Heart left ventricle (tissue), 16 donors: ENCODE measurements at regions not wholly inside any gene's neighbourhood (a gene's known extent, or its start where the extent isn't known, plus 50 kb on each side); places are given as distances from the start of the nearest gene placed in this dataset.

Source experiments
- ATAC-seq, 4 donors: fragments of 200-7000 bp; cut with Tn5 transposase; one replicate each; pipeline ENCODE4 v1.9.1; 2020 to 2022; ENCODE audit warnings: moderate library complexity in 4 of 4, mild to moderate bottlenecking in 3 of 4, moderate number of reproducible peaks in 1 of 4
- DNase-seq, 5 donors: peaks; one replicate each; pipeline ENCODE4 v3.0.0-alpha.2; 2020
- H3K27ac ChIP-seq, 12 donors: fragments of 200-600 bp; sonication (generic) in 4 of 12; one replicate each; pipeline versions ENCODE4 v1.5.0 to v1.8.0; 2016 to 2022; ENCODE audit warnings: mild to moderate bottlenecking in 2 of 12
- H3K27me3 ChIP-seq, 9 donors: fragments of 200-600 bp; sonication (generic) in 2 of 9; one replicate each; pipeline versions ENCODE4 v1.5.1 to v1.8.0; 2016 to 2022; ENCODE audit warnings: mild to moderate bottlenecking in 3 of 9
- H3K36me3 ChIP-seq, 9 donors: fragments of 200-600 bp; sonication (generic) in 2 of 9; one replicate each; pipeline versions ENCODE4 v1.5.0 to v1.8.0; 2018 to 2022; ENCODE audit warnings: mild to moderate bottlenecking in 2 of 9
- H3K4me1 ChIP-seq, 12 donors: fragments of 200-600 bp; sonication (generic) in 4 of 12; one replicate each; pipeline versions ENCODE4 v1.5.0 to v1.8.0; 2016 to 2022; ENCODE audit warnings: mild to moderate bottlenecking in 3 of 12
- H3K4me3 ChIP-seq, 12 donors: fragments of 200-600 bp; sonication (generic) in 4 of 12; one replicate each; pipeline versions ENCODE4 v1.5.0 to v1.8.0; 2017 to 2022; ENCODE audit warnings: mild to moderate bottlenecking in 9 of 12, moderate library complexity in 4 of 12
- H3K9me3 ChIP-seq, 12 donors: fragments of 200-600 bp; sonication (generic) in 4 of 12; one replicate each; pipeline versions ENCODE4 v1.5.0 to v1.8.0; 2016 to 2022; ENCODE audit warnings: mild to moderate bottlenecking in 1 of 12
- CTCF ChIP-seq, 12 donors: fragments of 200-600 bp; sonication (generic) in 4 of 12; IDR thresholded peaks; one replicate each; pipeline versions ENCODE4 v1.5.0 to v1.8.0; 2018 to 2022; ENCODE audit warnings: antibody characterized with exemption in 12 of 12, mild to moderate bottlenecking in 5 of 12
- POLR2A ChIP-seq, 2 donors: fragments of 450-650 bp; IDR thresholded peaks; one replicate each; pipeline ENCODE4 v1.6.1; 2017; ENCODE audit warnings: antibody characterized with exemption in 2 of 2, mild to moderate bottlenecking in 2 of 2, moderate library complexity in 2 of 2
- WGBS, 4 donors: extraction: QIAGEN DNeasy Blood & Tissue Kit in 2 of 4; methylation state at CpG; one replicate each; pipeline versions ENCODE4 v1.1.5 to v1.1.7; 2013 to 2018; 5-methylcytosine and 5-hydroxymethylcytosine counted together
- intact Hi-C, 10 donors: fragments of 100-400 bp; cut with DNase I; formaldehyde crosslinking; loops; one replicate each; pipeline versions ENCODE4 v1.11.1 to v1.14.2; 2022
- donor health status: ischemic (EF 13 %, LVEDD 7.1; RV severe dilation, severe dysfunction).
- donor health status: healthy with polysubstance abuse.
- donor health status: DM: no; HTN: yes; CAD: no.
- donor health status: DM: no; HTN: no; CAD: no.
- donor health status: ischemic (EF 25% LVEDD 6.9; RV normal size, moderate dysfunction).
- donor health status: ischemic (EF 25% LVEDD 5.7; RV mildly dilated, moderate dysfunction).
- donor health status: healthy.
- donor health status: DM: yes; HTN: yes; CAD: no.
- donor health status: ischemic (EF 35%, LVEDD 5.7; RV mildly dilated, moderate dysfunction).
- donor health status: nonischemic (EF 11% LVEDD 7.7; RV severe dilation, severe dysfunction).
- donor health status: DM: yes; HTN: yes; CAD: no.
- donor health status: PGD.
- donor health status: ischemic (EF 29% LVEDD 5.4; RV normal size, mild dysfunction).
- donor health status: nonischemic (EF 23%, LVEDD 6.1; RV moderate dilation, normal function).

DNA sequence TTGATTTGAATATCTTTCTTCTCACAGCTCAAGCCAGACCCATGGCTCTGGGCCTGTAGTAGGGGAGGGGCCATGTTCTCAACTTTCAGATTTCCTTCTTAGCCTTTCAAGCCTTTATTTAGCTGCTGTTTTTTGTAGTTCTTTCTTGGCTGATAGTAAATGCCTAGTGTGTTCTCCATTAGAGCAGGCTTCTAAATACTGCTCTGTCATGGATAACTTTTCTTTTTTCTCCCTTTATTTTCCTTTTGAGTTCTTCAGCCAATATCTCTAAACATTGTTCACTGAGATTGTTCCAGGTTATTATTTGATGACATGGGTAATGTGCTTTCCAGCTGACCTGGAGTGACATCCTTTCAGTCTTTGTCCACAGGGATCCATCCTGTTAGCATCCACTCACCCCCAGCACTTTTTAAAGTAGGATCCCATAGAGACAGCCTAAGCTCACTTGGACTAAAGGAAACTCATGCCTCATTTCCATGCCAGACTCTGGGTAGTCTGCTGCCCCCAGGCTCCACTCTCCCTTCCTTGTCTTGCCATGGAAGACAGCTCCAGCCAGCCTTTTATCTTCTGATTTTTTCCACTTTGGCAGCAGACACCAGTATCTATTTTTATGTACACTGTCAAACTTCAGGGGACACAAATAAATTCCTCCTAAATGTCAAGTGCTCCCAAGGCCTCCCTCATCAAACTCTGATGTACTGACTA lies 645.6 kb downstream of the RNF144B start:
- Histone ChIP-seq H3K36me3 (no peaks in the 10 kb centered on the region), H3K27me3 (no peaks in the 10 kb centered on the region), H3K27ac (peak overlapping the region in 10 of 12 donors; percentile 16 to 73 (median 34)), H3K4me3 (no peak overlapping the region), H3K4me1 (peaks cover 0 to 42% (median 17%) of the 10 kb centered on the region in 12 donors), H3K9me3 (no peaks in the 10 kb centered on the region)
- TF ChIP-seq POLR2A (IDR thresholded peaks at IDR 0.05) (no peak), CTCF (IDR thresholded peaks at IDR 0.05) (no peak)
- DNase-seq, result peak in 1 of 5 donors; percentile 30
- intact Hi-C loops, result loop anchor here in 3 of 10 donors (10.0 kb wide), 2 partner anchors 152 to 822 kb away; no protein-coding TSS in a partner anchor
- peak; percentile 54 to 89 (median 82) for ATAC-seq

DNA sequence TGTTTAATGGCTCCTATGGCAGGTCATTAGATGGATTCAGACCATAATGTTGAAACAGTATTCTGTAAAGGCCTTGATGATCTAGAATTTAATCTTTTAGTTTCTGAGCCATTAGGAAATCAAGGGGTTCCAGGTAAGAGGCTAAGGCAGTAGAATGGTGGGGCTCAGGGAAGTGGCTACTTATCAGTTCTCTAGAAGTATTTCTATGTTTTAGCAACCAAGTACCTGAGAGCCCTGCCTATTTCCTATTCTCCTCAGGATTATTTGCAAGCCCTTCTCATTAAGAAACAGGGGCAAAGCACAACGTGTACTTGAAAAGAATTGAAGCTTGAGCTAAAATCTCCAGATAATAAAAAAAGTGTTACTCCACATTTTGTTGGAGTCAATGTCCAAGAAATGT lies 646.5 kb downstream of the RNF144B start:
- ATAC-seq, result no peak
- H3K27ac ChIP-seq, result peak overlapping the region in 5 of 12 donors; percentile 27 to 73 (median 60)

DNA sequence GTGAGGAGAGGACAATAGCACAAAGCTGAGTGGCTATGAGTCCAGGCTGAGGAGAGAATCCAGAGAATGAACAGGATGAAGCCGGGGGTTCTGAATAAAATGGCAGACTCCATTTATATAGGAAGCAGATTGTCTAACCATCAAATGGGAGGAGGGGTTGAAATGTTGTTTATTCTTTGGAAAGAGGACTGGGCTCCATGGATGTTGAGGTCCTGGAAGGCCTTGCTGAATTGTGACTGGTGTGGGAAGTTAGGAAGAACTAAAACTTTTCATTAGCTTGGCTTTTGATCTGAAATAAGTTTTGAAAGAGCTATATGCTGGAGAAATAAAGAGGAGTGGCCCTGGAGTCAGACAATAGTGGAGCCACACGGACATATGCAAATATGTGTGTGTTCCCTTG lies 647.8 kb downstream of the RNF144B start:
- no peaks in the 10 kb centered on the region for H3K27me3 ChIP-seq
- 61 to 88% (median 76%) methylated on average over 2 of the region's 2 CpGs for WGBS, 4 donors
- no peaks in the 10 kb centered on the region for H3K9me3 ChIP-seq
- peaks cover 0 to 42% (median 17%) of the 10 kb centered on the region in 12 donors for H3K4me1 ChIP-seq
- H3K27ac ChIP-seq, result peak overlapping the region in 3 of 12 donors; percentile 0 to 43 (median 18)
- H3K36me3 ChIP-seq, result no peaks in the 10 kb centered on the region
- no peak for DNase-seq
- H3K4me3 ChIP-seq, result no peak overlapping the region
- no peak for ATAC-seq
- intact Hi-C loops, result loop anchor here in 3 of 10 donors (10.0 kb wide), 2 partner anchors 150 to 820 kb away; no protein-coding TSS in a partner anchor
- TF ChIP-seq CTCF (IDR thresholded peaks at IDR 0.05) (no peak), POLR2A (IDR thresholded peaks at IDR 0.05) (no peak)

More for the DNA sequence above, 646.5 kb downstream of the RNF144B start:
- Histone ChIP-seq H3K4me1 (peaks cover 0 to 42% (median 17%) of the 10 kb centered on the region in 12 donors), H3K4me3 (no peak overlapping the region), H3K9me3 (no peaks in the 10 kb centered on the region), H3K36me3 (no peaks in the 10 kb centered on the region), H3K27me3 (no peaks in the 10 kb centered on the region)
- TF ChIP-seq POLR2A (IDR thresholded peaks at IDR 0.05), result no peak
- TF ChIP-seq CTCF (IDR thresholded peaks at IDR 0.05), result no peak
- intact Hi-C loops, result loop anchor here in 3 of 10 donors (10.0 kb wide), 2 partner anchors 151 to 821 kb away; no protein-coding TSS in a partner anchor
- DNase-seq, result no peak
- WGBS, 4 donors, result 48 to 74% (median 55%) methylated on average over 1 of the region's 1 CpG

DNA sequence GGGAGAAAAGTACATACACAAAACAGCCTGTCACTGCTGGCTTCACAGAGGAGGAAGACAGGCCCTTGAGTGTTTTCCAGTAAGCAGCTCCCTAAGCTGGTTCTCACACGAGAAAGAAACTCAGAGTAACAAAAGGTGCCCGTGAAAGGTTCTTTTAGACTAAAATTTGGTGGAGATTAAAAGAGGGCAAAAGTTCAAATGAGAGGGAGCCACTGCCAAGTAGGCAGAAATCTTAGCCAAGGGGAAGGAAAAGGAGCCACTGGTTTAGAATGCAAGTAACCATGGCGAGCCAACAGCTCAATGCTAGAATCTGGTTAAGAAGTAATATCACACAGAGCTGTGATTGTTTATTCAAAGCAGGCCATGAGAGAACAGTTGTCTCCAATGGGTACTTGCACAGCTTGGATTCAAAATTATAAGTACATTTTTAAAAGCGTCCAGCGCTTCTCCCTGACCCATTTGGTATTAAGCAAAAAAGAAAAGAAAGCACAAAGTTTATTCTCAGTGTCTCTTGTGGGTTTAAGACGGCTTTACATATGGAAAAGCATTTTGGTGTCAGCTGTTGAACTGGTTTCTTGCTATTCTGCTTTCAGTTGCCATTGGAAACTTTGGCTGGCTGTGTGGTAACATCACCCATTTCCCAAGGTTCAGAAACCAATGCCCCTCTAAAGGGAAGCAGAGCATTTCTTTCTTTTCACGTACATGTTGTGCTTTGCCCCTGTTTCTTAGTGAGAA lies 648.5 kb downstream of the RNF144B start:
- peak overlapping the region in 3 of 12 donors; percentile 18 to 43 (median 31) for H3K27ac ChIP-seq
- peaks cover 0 to 42% (median 17%) of the 10 kb centered on the region in 12 donors for H3K4me1 ChIP-seq
- no peaks in the 10 kb centered on the region for H3K27me3 ChIP-seq
- no peaks in the 10 kb centered on the region for H3K36me3 ChIP-seq
- H3K9me3 ChIP-seq, result no peaks in the 10 kb centered on the region
- intact Hi-C loops, result loop anchor here in 3 of 10 donors (10.0 kb wide), 2 partner anchors 149 to 819 kb away; no protein-coding TSS in a partner anchor
- peak in 1 of 4 donors; percentile 39 for ATAC-seq
- TF ChIP-seq CTCF (IDR thresholded peaks at IDR 0.05) (no peak), POLR2A (IDR thresholded peaks at IDR 0.05) (no peak)
- no peak for DNase-seq
- no peak overlapping the region for H3K4me3 ChIP-seq
- 55 to 65% (median 59%) methylated on average over 7 of the region's 7 CpGs for WGBS, 4 donors
